ENCODE measurements at regions not wholly inside any gene's neighbourhood (a gene's known extent, or its start where the extent isn't known, plus 50 kb on each side); places are given as distances from the start of the nearest gene placed in this dataset.

- FAIRE-seq = no peak
Measured at GRCh38 chr2:126796931-126797621, 101.6 kb upstream of the TEX51 start.

- no peak for FAIRE-seq
Measured at GRCh38 chr2:126797622-126798275, 100.9 kb upstream of the TEX51 start.

GRCh38 chr2:126798276-126799140 is 100.2 kb upstream of the TEX51 start:
- FAIRE-seq = no peak

- FAIRE-seq = no peak
Measured at GRCh38 chr2:126799301-126799700, 99.4 kb upstream of the TEX51 start.

- no peak for FAIRE-seq
Measured at GRCh38 chr2:126801473-126801872, 97.2 kb upstream of the TEX51 start.

GRCh38 chr2:126802316-126802715 is 96.4 kb upstream of the TEX51 start:
- FAIRE-seq = no peak

- FAIRE-seq = no peak
Measured at GRCh38 chr2:126802774-126803433, 95.8 kb upstream of the TEX51 start.

GRCh38 chr2:126803434-126803775 is 95.3 kb upstream of the TEX51 start:
- no peak for FAIRE-seq

- no peak for FAIRE-seq
Measured at GRCh38 chr2:126804347-126804746, 94.3 kb upstream of the TEX51 start.

- no peak for FAIRE-seq
Measured at GRCh38 chr2:126808929-126809328, 89.8 kb upstream of the TEX51 start.

- no peak for FAIRE-seq
Measured at GRCh38 chr2:126809340-126809739, 89.3 kb upstream of the TEX51 start.

GRCh38 chr2:126810001-126810400 is 88.7 kb upstream of the TEX51 start:
- no peak for FAIRE-seq

- FAIRE-seq = no peak
Measured at GRCh38 chr2:126811101-126811500, 87.6 kb upstream of the TEX51 start.

GRCh38 chr2:126817172-126817571 is 81.5 kb upstream of the TEX51 start:
- FAIRE-seq = no peak

GRCh38 chr2:126822115-126822514 is 76.6 kb upstream of the TEX51 start:
- FAIRE-seq = no peak

GRCh38 chr2:126822921-126823320 is 75.8 kb upstream of the TEX51 start:
- no peak for FAIRE-seq

- no peak for FAIRE-seq
Measured at GRCh38 chr2:126823951-126824350, 74.7 kb upstream of the TEX51 start.

GRCh38 chr2:126824663-126825062 is 74.0 kb upstream of the TEX51 start:
- no peak for FAIRE-seq

GRCh38 chr2:126825316-126825715 is 73.4 kb upstream of the TEX51 start:
- FAIRE-seq = no peak

- FAIRE-seq = no peak
Measured at GRCh38 chr2:126826491-126826890, 72.2 kb upstream of the TEX51 start.

GRCh38 chr2:126827371-126827770 is 71.3 kb upstream of the TEX51 start:
- no peak for FAIRE-seq

- FAIRE-seq = no peak
Measured at GRCh38 chr2:126828051-126828450, 70.6 kb upstream of the TEX51 start.

- no peak for FAIRE-seq
Measured at GRCh38 chr2:126828491-126828890, 70.2 kb upstream of the TEX51 start.

Measured in endometrium (tissue), 2 donors.